Astrocyte (in vitro differentiated cells and primary cell): ENCODE measurements at regions not wholly inside any gene's neighbourhood (a gene's known extent, or its start where the extent isn't known, plus 50 kb on each side); places are given as distances from the start of the nearest gene placed in this dataset.

ENCODE experiments used
- DNase-seq: peaks from one replicate; pipeline ENCODE4 v3.0.0-alpha.2; 2010; ENCODE audit warnings: low read depth
- FAIRE-seq: peaks from 2 replicates; lab custom pipeline; 2011; peaks lifted over from hg19 to GRCh38; lab: Jason Lieb, UNC
- H2AFZ ChIP-seq: 2 replicates; pipeline ENCODE4 v1.6.0; 2012; ENCODE audit warnings: low read depth, low read length, inconsistent platforms
- H3K27ac ChIP-seq: 2 replicates; pipeline ENCODE4 v1.5.1; 2011; ENCODE audit warnings: low read depth, low read length, inconsistent platforms
- H3K27me3 ChIP-seq: 2 replicates; pipeline ENCODE4 v1.6.0; 2011; ENCODE audit warnings: low read length, inconsistent platforms; ENCODE audit not compliant: insufficient read depth
- H3K36me3 ChIP-seq: 2 replicates; pipeline ENCODE4 v1.5.1; 2011; ENCODE audit warnings: low read length, inconsistent platforms; ENCODE audit not compliant: insufficient read depth
- H3K4me1 ChIP-seq: 2 replicates; pipeline ENCODE4 v1.5.1; 2011; ENCODE audit warnings: low read length, inconsistent platforms; ENCODE audit not compliant: insufficient read depth
- H3K4me2 ChIP-seq: 2 replicates; pipeline ENCODE4 v1.6.0; 2012; ENCODE audit warnings: low read length, inconsistent platforms
- H3K4me3 ChIP-seq: 2 replicates; pipeline ENCODE4 v1.5.1; 2011; ENCODE audit warnings: low read depth, mild to moderate bottlenecking, low read length, inconsistent platforms; ENCODE audit not compliant: insufficient read depth
- H3K79me2 ChIP-seq: 2 replicates; pipeline ENCODE4 v1.6.0; 2012; ENCODE audit warnings: mild to moderate bottlenecking, low read length, inconsistent platforms; ENCODE audit not compliant: insufficient read depth
- H3K9ac ChIP-seq: 2 replicates; pipeline ENCODE4 v1.6.0; 2012; ENCODE audit warnings: mild to moderate bottlenecking, low read length, inconsistent platforms
- H3K9me3 ChIP-seq: 2 replicates; pipeline ENCODE4 v1.5.1; 2012; ENCODE audit warnings: low read depth, mild to moderate bottlenecking, low read length, inconsistent platforms; ENCODE audit not compliant: insufficient read depth
- H4K20me1 ChIP-seq: 2 replicates; pipeline ENCODE4 v1.6.0; 2012; ENCODE audit warnings: low read length, inconsistent platforms; ENCODE audit not compliant: insufficient read depth
- H3K27ac Mint-ChIP-seq: one replicate; pipeline ENCODE4 v1.8.0; 2021; ENCODE audit warnings: mild to moderate bottlenecking, mixed read lengths; ENCODE audit not compliant: unreplicated experiment
- H3K27me3 Mint-ChIP-seq: one replicate; pipeline ENCODE4 v1.8.0; 2021; ENCODE audit warnings: low read depth, mixed read lengths; ENCODE audit not compliant: unreplicated experiment
- H3K36me3 Mint-ChIP-seq: one replicate; pipeline ENCODE4 v1.8.0; 2021; ENCODE audit warnings: low read depth, mixed read lengths; ENCODE audit not compliant: unreplicated experiment
- H3K4me1 Mint-ChIP-seq: one replicate; pipeline ENCODE4 v1.8.0; 2021; ENCODE audit warnings: low read depth, mixed read lengths; ENCODE audit not compliant: unreplicated experiment
- H3K4me3 Mint-ChIP-seq: one replicate; pipeline ENCODE4 v1.8.0; 2021; ENCODE audit warnings: mild to moderate bottlenecking, moderate library complexity, mixed read lengths; ENCODE audit not compliant: unreplicated experiment
- H3K9me3 Mint-ChIP-seq: one replicate; pipeline ENCODE4 v1.8.0; 2021; ENCODE audit warnings: mild to moderate bottlenecking, mixed read lengths; ENCODE audit not compliant: unreplicated experiment
- CTCF ChIP-seq: IDR thresholded peaks from 2 replicates; pipeline ENCODE4 v1.5.1; 2011; ENCODE audit warnings: low read depth, mild to moderate bottlenecking, inconsistent platforms, low read length, moderate library complexity; ENCODE audit not compliant: insufficient read depth
- EZH2 ChIP-seq: IDR thresholded peaks from 2 replicates; pipeline ENCODE4 v1.6.1; 2012; ENCODE audit warnings: mild to moderate bottlenecking, low read length, inconsistent platforms; ENCODE audit not compliant: insufficient read depth

- Mint-ChIP-seq H3K4me1 (peaks cover 9% of the 10 kb centered on the region), H3K36me3 (no peaks in the 10 kb centered on the region), H3K9me3 (no peaks in the 10 kb centered on the region), H3K27ac (no peak overlapping the region), H3K27me3 (peaks cover 24% of the 10 kb centered on the region), H3K4me3 (no peak overlapping the region)
- FAIRE-seq (no peak), DNase-seq (peak; percentile 71)
- Histone ChIP-seq H3K4me1 (peaks cover 4% of the 10 kb centered on the region), H3K9ac (no peak overlapping the region), H3K4me3 (no peak overlapping the region), H3K27ac (no peak overlapping the region), H4K20me1 (no peaks in the 10 kb centered on the region), H3K79me2 (no peaks in the 10 kb centered on the region), H3K36me3 (no peaks in the 10 kb centered on the region), H2AFZ (no peak overlapping the region), H3K4me2 (no peak overlapping the region), H3K9me3 (no peaks in the 10 kb centered on the region), H3K27me3 (no peaks in the 10 kb centered on the region)
- no peak for TF ChIP-seq CTCF
- TF ChIP-seq EZH2, result no peak
Measured at GRCh38 chr11:130652671-130653335, 204.4 kb downstream of the ADAMTS15 start.

GRCh38 chr11:130653838-130654636 is 205.6 kb downstream of the ADAMTS15 start:
- Mint-ChIP-seq H3K27ac (no peak overlapping the region), H3K27me3 (peaks cover 24% of the 10 kb centered on the region), H3K9me3 (no peaks in the 10 kb centered on the region), H3K4me1 (peaks cover 9% of the 10 kb centered on the region), H3K4me3 (no peak overlapping the region), H3K36me3 (no peaks in the 10 kb centered on the region)
- Histone ChIP-seq H3K4me1 (peaks cover 4% of the 10 kb centered on the region), H4K20me1 (no peaks in the 10 kb centered on the region), H3K4me3 (no peak overlapping the region), H3K27me3 (no peaks in the 10 kb centered on the region), H2AFZ (no peak overlapping the region), H3K4me2 (no peak overlapping the region), H3K9ac (no peak overlapping the region), H3K9me3 (no peaks in the 10 kb centered on the region), H3K36me3 (no peaks in the 10 kb centered on the region), H3K79me2 (no peaks in the 10 kb centered on the region), H3K27ac (no peak overlapping the region)
- DNase-seq (peak; percentile 59), FAIRE-seq (no peak)
- TF ChIP-seq EZH2 (no peak), CTCF (no peak)
